OCI-LY3 (cell line): ENCODE measurements at regions not wholly inside any gene's neighbourhood (a gene's known extent, or its start where the extent isn't known, plus 50 kb on each side); places are given as distances from the start of the nearest gene placed in this dataset.

Source experiments
- H2AFZ ChIP-seq: fragments of 200-600, 300-600 bp; shearing (Covaris generic); 2 replicates; pipeline ENCODE4 v1.6.0; 2014; ENCODE audit warnings: antibody characterized with exemption, low read depth, low read length
- H3K27ac ChIP-seq: fragments of 200-600, 300-600 bp; sonication (generic); 2 replicates; pipeline ENCODE4 v1.5.1; 2014; ENCODE audit warnings: mild to moderate bottlenecking, low read length, moderate library complexity, mixed read lengths
- H3K27me3 ChIP-seq: fragments of 200-600, 300-600 bp; sonication (generic); 2 replicates; pipeline ENCODE4 v1.6.1; 2014; ENCODE audit warnings: low read depth, low read length, mixed read lengths
- H3K36me3 ChIP-seq: fragments of 200-600, 300-600 bp; sonication (generic); replicated peaks from 2 replicates; pipeline ENCODE3; 2014; ENCODE audit warnings: low read depth, low read length, mixed read lengths
- H3K4me1 ChIP-seq: fragments of 300-600, 200-600 bp; sonication (generic); 2 replicates; pipeline ENCODE4 v1.6.1; 2014; ENCODE audit warnings: low read length, mixed read lengths
- H3K4me2 ChIP-seq: fragments of 200-600, 300-600 bp; sonication (generic); 2 replicates; pipeline ENCODE4 v1.6.1; 2014; ENCODE audit warnings: low read length, mixed read lengths
- H3K4me3 ChIP-seq: fragments of 300-600, 200-600 bp; sonication (generic); 2 replicates; pipeline ENCODE4 v1.5.1; 2014; ENCODE audit warnings: antibody characterized with exemption, mild to moderate bottlenecking, low read length, moderate library complexity
- H3K79me2 ChIP-seq: fragments of 300-600, 200-600 bp; shearing (Covaris generic); 2 replicates; pipeline ENCODE4 v1.6.1; 2014; ENCODE audit warnings: mild to moderate bottlenecking, low read length, mixed read lengths
- H3K9ac ChIP-seq: fragments of 300-600, 200-600 bp; shearing (Covaris generic); 2 replicates; pipeline ENCODE4 v1.6.0; 2014; ENCODE audit warnings: mild to moderate bottlenecking, low read length, moderate library complexity
- H3K9me3 ChIP-seq: fragments of 200-600, 300-600 bp; shearing (Covaris generic); 2 replicates; pipeline ENCODE4 v1.6.1; 2014; ENCODE audit warnings: low read length, mixed read lengths; ENCODE audit not compliant: insufficient read depth
- H4K20me1 ChIP-seq: fragments of 200-600, 300-600 bp; sonication (generic); 2 replicates; pipeline ENCODE4 v1.6.1; 2016; ENCODE audit warnings: low read length, mixed read lengths; ENCODE audit not compliant: insufficient read depth
- CTCF ChIP-seq: fragments of 200-600, 300-600 bp; sonication (generic); IDR thresholded peaks from 2 replicates; pipeline ENCODE4 v1.5.1; 2014; ENCODE audit warnings: antibody characterized with exemption, low read length, low read depth
- EZH2phosphoT487 ChIP-seq: fragments of 200-600 bp; shearing (Covaris generic); IDR thresholded peaks from 2 replicates; pipeline ENCODE4 v1.6.1; 2018; ENCODE audit warnings: antibody characterized with exemption, mixed run types, low read depth

- Histone ChIP-seq H3K9me3 (no peaks in the 10 kb centered on the region), H3K9ac (no peak overlapping the region), H3K36me3 (no peaks in the 10 kb centered on the region), H3K27ac (no peak overlapping the region), H2AFZ (no peak overlapping the region), H3K27me3 (no peaks in the 10 kb centered on the region), H3K79me2 (no peaks in the 10 kb centered on the region), H4K20me1 (no peaks in the 10 kb centered on the region), H3K4me3 (no peak overlapping the region), H3K4me1 (no peaks in the 10 kb centered on the region), H3K4me2 (no peak overlapping the region)
- TF ChIP-seq EZH2phosphoT487 (no peak), CTCF (no peak)
Observed at GRCh38 chr9:118483677-118484076, 779.5 kb downstream of the TLR4 start.

GRCh38 chr9:118503236-118503635 lies 799.0 kb downstream of the TLR4 start:
- H3K9me3 ChIP-seq: no peaks in the 10 kb centered on the region
- no peaks in the 10 kb centered on the region for H3K4me1 ChIP-seq
- no peak overlapping the region for H3K27ac ChIP-seq
- H2AFZ ChIP-seq: no peak overlapping the region
- H3K4me2 ChIP-seq: no peak overlapping the region
- H4K20me1 ChIP-seq: no peaks in the 10 kb centered on the region
- no peak overlapping the region for H3K9ac ChIP-seq
- H3K36me3 ChIP-seq: no peaks in the 10 kb centered on the region
- H3K27me3 ChIP-seq: no peaks in the 10 kb centered on the region
- H3K79me2 ChIP-seq: no peaks in the 10 kb centered on the region
- TF ChIP-seq EZH2phosphoT487 (no peak), CTCF (no peak)
- no peak overlapping the region for H3K4me3 ChIP-seq

DNA sequence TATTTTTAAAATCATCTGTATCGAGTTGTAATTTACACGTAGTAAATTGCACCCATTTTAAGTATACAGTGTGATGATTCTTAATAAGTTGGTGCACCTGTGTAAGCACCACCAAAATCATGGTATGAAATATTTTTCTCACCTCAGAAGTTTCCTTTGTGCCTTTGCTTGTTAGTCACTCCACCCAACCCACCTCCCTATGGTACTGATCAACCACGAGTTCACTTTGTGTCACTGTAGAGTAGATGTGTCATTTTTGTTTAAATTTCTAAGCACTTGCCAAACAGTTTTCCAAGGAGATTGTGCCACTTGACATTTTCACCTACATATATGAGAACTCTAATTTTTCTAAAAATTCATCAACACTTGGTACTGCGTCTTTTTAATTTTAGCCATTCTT lies 806.5 kb downstream of the TLR4 start:
- H3K9ac ChIP-seq: no peak overlapping the region
- H3K79me2 ChIP-seq: no peaks in the 10 kb centered on the region
- TF ChIP-seq EZH2phosphoT487 (no peak), CTCF (no peak)

GRCh38 chr9:118515947-118516346 lies 811.7 kb downstream of the TLR4 start:
- no peak overlapping the region for H2AFZ ChIP-seq
- no peak overlapping the region for H3K27ac ChIP-seq
- no peaks in the 10 kb centered on the region for H3K9me3 ChIP-seq
- no peaks in the 10 kb centered on the region for H3K27me3 ChIP-seq
- no peak overlapping the region for H3K4me3 ChIP-seq
- no peaks in the 10 kb centered on the region for H4K20me1 ChIP-seq
- no peaks in the 10 kb centered on the region for H3K4me1 ChIP-seq
- no peak overlapping the region for H3K9ac ChIP-seq
- TF ChIP-seq EZH2phosphoT487 (no peak), CTCF (no peak)
- no peaks in the 10 kb centered on the region for H3K36me3 ChIP-seq
- no peaks in the 10 kb centered on the region for H3K79me2 ChIP-seq
- no peak overlapping the region for H3K4me2 ChIP-seq

More for the DNA sequence above, 806.5 kb downstream of the TLR4 start:
- H2AFZ ChIP-seq: no peak overlapping the region
- H3K9me3 ChIP-seq: no peaks in the 10 kb centered on the region
- no peak overlapping the region for H3K4me3 ChIP-seq
- H3K27me3 ChIP-seq: no peaks in the 10 kb centered on the region
- H4K20me1 ChIP-seq: no peaks in the 10 kb centered on the region
- H3K4me1 ChIP-seq: no peaks in the 10 kb centered on the region
- no peak overlapping the region for H3K27ac ChIP-seq
- no peak overlapping the region for H3K4me2 ChIP-seq
- H3K36me3 ChIP-seq: no peaks in the 10 kb centered on the region
